Fibroblast of pulmonary artery (primary cell): ENCODE measurements at regions not wholly inside any gene's neighbourhood (a gene's known extent, or its start where the extent isn't known, plus 50 kb on each side); places are given as distances from the start of the nearest gene placed in this dataset.

Source experiments
- DNase-seq: peaks from one replicate; pipeline ENCODE4 v3.0.0-alpha.2; 2010; ENCODE audit warnings: low read depth
- H3K4me3 ChIP-seq: replicated peaks from 2 replicates; pipeline ENCODE4 v1.5.1; 2011; ENCODE audit warnings: low read depth, mild to moderate bottlenecking, control low read depth, low read length, moderate library complexity
- CTCF ChIP-seq: IDR thresholded peaks from 2 replicates; pipeline ENCODE4 v1.5.1; 2011; ENCODE audit warnings: mild to moderate bottlenecking, control low read depth, low read length, inconsistent platforms; ENCODE audit errors: missing control alignments

GRCh38 chr2:221675201-221675908 is 103.3 kb upstream of the EPHA4 start:
- H3K4me3 ChIP-seq = no peak overlapping the region
- TF ChIP-seq CTCF = no peak
- no peak for DNase-seq

- no peak for DNase-seq
- H3K4me3 ChIP-seq = no peak overlapping the region
- no peak for TF ChIP-seq CTCF
Observed at GRCh38 chr2:221674446-221674845, 102.3 kb upstream of the EPHA4 start.

- TF ChIP-seq CTCF = no peak
- DNase-seq = no peak
- H3K4me3 ChIP-seq = no peak overlapping the region
Observed at GRCh38 chr2:221673248-221673647, 101.1 kb upstream of the EPHA4 start.

GRCh38 chr2:221671515-221671914 is 99.4 kb upstream of the EPHA4 start:
- no peak for TF ChIP-seq CTCF
- no peak overlapping the region for H3K4me3 ChIP-seq
- DNase-seq = peak; percentile 9

- H3K4me3 ChIP-seq = no peak overlapping the region
- no peak for DNase-seq
- no peak for TF ChIP-seq CTCF
Observed at GRCh38 chr2:221662689-221663391, 90.7 kb upstream of the EPHA4 start.

GRCh38 chr2:221657806-221658205 is 85.7 kb upstream of the EPHA4 start:
- DNase-seq = no peak
- TF ChIP-seq CTCF = no peak

More at GRCh38 chr2:221657806-221658205, 85.7 kb upstream of the EPHA4 start:
- H3K4me3 ChIP-seq = no peak overlapping the region
